HG02678 (cell line): ENCODE measurements at regions not wholly inside any gene's neighbourhood (a gene's known extent, or its start where the extent isn't known, plus 50 kb on each side); places are given as distances from the start of the nearest gene placed in this dataset.
"Not testable (repeated sequence)": the region's sequence is repeated elsewhere in the genome, so short reads cannot be mapped to it uniquely, and the experiment has no call there.

ENCODE experiments used
- ATAC-seq: cut with Tn5 transposase; IDR thresholded peaks from one replicate; pipeline ENCODE4 v1.9.1; 2021; ENCODE audit warnings: mild to moderate bottlenecking, moderate library complexity; ENCODE audit not compliant: unreplicated experiment

DNA sequence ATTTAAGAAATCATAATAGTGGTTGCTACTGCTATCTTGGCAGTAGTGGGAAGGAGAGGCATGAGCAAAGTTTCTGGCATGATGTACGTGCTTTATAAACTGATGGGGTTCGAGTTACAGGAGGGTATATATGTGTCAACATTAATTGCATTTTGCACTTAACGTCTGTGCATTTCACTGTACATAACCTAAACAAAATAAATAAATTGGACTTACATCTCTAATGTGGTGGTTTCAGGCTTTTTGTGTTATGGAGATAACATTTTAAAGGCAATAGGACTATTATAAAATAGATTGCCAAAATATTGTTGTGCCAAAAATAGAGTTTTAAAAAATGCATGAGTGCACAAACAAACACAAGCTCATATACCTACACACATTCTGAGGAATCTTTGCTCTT lies 1001.1 kb upstream of the GJE1 start:
- no peak for ATAC-seq

DNA sequence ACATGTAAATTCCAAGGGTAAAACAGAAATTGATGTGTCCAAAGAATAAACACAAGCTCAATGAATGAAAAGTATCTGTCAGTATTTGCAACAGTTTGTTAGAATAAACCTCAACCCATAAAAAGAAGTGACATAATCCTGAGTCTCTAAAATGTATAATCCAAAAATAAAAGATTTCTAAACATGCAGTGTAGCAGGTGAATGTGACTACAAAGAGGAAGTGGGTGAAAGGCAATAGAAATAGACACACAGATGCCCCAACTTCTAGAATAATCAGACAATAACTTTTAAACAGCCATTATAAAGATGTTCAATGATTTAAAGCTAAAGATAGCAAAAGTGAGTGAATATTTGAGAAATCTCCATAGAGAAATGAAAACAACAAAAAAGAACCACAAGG lies 1009.2 kb upstream of the GJE1 start:
- ATAC-seq: peak; percentile 32

- peak; percentile 56 for ATAC-seq
Measured at GRCh38 chr6:141123049-141123448, 1009.7 kb upstream of the GJE1 start.

DNA sequence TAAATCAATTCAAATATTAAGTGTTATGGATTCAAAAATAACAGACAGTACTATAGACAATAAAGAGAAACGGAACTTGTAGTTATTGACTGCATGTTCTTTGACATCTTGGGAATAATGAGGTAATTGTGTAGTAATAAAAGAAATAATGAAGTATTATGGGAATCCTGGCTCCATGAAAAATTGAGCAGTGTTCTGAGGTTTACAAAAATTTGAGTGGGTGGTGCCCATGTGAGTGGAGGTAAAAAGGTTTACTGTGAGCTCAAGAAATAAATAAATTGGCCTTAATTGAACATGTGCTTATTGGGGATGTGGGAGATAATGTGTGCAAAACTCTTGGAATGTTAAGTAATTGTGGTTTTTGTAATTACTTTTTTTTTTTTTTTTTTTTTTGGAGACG lies 1013.7 kb upstream of the GJE1 start:
- no peak for ATAC-seq

DNA sequence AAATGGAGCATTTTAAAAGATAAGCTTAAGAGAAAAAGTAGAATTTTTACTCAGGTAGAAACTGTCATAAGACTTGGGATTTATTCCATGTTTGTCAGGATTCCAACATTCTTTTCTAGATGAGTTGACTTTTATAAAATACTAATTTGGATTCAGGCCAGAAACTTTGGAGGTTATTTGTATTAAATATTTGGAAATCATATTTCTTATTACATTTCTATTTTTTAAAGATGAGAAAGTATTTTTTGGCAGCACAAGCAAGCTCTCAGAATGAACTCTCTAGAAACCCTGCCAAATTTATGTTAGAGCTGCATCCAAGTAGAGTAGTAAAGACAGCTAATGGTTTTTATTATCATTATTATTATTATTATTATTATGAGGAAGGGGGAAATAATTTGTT lies 1014.9 kb upstream of the GJE1 start:
- no peak for ATAC-seq

- no peak for ATAC-seq
Measured at GRCh38 chr6:141110481-141110880, 1022.2 kb upstream of the GJE1 start.

- no peak for ATAC-seq
Measured at GRCh38 chr6:141107591-141108160, 1025.0 kb upstream of the GJE1 start.

DNA sequence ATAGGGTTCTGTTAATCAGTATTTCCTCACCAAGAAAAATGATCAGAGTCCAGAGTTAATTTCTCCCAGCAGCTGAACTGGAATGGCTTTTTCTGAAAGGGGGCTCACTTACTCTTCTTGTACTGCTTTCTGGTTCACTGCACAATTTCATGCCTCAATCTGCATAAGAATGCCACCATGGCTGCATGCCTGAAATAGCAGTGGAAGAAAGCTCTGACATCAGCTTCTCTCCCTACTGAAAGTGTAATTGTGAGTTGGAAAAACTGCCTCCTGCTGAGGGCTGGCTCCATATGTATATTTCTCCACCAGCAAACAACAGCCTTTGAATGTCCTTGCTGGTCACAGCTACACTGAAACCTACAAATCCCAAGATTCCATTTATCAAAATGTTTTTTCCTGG lies 1027.2 kb upstream of the GJE1 start:
- no peak for ATAC-seq

- ATAC-seq: no peak
Measured at GRCh38 chr6:141103246-141103645, 1029.5 kb upstream of the GJE1 start.

DNA sequence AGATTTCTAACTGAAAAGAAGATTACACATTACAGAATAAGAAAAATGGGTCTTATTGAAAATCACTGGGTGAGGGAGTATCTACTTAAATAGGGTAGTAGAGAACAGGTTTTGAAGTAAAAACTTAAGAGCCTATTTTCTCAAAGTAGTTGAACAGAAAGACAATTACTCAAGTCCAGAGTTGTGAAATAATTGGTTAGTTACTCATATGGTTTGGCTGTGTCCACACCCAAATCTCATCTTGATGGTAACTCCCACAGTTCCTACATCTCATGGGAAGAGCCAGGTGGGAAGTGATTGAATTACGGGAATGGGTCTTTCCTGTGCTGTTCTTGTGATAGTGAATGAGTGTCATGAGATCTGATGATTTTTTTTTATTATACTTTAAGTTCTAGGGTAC lies 1035.3 kb upstream of the GJE1 start:
- ATAC-seq: no peak

DNA sequence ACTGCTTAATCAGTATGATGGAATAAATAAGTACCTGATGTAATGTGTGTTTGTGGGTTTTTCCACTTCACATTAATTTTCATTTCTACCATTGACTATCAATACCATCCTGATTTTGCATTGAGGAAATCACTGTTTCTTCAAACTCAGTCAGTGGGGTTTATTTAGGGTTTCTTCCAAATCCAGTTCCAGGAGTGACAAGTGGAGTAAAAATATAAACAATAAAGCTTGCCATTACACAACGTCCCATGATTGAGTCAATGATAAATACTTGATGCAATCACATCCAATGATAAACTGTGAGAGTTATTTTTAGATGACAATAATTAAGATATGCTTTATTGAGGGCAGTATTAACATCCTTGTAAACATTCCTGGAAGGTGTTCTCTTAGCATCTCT lies 1037.4 kb upstream of the GJE1 start:
- ATAC-seq: no peak

DNA sequence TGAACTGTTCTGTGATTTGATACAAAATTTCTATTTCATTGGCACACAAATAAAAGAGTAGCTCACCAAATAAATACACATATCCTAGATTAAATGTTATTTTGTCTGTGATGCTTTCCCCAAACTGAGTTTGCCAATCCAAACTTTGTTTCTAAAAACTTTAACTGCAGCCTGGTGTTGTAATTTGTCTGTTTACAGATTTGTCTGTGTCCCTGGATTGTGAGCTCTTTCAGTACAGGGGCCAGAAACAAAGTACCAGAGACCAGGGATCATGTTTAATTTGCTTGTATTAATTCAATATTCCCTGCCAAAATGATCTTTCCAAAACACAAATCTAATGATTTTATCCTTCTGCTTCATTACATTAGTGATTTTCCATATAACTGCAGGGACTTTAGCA lies 1044.6 kb upstream of the GJE1 start:
- ATAC-seq: no peak

GRCh38 chr6:141077355-141078333 lies 1055.1 kb upstream of the GJE1 start:
- peak; percentile 93 for ATAC-seq

DNA sequence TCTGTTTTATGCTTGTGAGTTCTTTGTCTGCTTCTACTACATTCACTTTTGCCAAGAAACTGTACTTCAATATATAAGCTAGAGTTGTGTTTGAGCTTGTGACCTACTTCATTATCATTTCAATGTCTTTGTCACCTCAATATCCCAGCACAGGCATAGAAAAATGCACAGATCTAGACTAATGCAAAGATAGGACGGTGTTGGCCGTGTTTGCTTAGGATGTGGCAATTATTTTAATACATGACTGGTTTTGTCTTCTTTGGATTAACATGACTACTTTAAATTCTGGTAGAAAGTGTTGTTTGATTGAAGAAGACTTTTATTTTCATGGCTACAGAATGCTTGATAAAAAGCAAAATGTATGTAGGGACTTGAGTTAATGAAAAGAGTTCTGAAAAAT lies 1075.0 kb upstream of the GJE1 start:
- ATAC-seq: no peak

GRCh38 chr6:141056945-141057625 lies 1075.6 kb upstream of the GJE1 start:
- ATAC-seq: no peak

DNA sequence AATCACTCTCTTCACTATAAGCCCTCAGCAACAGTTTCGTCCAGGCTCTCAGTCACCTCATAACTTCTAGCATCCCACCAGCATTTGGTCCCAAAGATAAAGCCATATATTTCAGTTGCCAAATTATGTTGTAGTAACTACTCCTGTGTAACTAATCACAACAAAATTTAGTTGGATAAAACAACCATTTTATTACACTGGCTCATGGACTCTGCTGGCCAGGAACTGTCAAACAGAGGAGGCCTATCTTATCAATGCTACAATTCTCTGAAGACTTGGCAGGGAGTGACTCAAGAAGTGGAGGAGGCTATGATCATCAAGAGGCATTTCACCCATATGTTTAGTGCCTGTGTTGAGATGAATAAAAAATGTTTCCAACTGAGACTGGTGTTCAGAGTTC lies 1082.3 kb upstream of the GJE1 start:
- ATAC-seq: no peak

GRCh38 chr6:141048451-141048850 lies 1084.3 kb upstream of the GJE1 start:
- no peak for ATAC-seq

DNA sequence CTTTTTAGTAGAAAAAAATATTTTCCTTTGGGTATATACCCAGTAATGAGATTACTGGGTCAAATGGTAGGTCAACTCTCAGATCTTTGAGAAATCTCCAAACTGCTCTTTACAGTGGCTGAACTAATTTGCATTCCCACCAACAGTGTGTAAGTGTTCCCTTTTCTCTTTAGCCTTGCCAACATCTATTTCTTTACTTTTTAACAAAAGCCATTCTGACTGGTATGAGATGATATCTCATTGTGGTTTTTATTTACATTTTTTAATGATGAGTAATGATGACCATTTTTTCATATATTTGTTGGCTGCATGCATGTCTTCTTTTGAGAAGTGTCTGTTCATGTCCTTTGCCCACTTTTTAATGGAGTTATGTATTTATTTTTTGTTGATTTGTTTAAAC lies 1086.2 kb upstream of the GJE1 start:
- not testable (repeated sequence) for ATAC-seq

DNA sequence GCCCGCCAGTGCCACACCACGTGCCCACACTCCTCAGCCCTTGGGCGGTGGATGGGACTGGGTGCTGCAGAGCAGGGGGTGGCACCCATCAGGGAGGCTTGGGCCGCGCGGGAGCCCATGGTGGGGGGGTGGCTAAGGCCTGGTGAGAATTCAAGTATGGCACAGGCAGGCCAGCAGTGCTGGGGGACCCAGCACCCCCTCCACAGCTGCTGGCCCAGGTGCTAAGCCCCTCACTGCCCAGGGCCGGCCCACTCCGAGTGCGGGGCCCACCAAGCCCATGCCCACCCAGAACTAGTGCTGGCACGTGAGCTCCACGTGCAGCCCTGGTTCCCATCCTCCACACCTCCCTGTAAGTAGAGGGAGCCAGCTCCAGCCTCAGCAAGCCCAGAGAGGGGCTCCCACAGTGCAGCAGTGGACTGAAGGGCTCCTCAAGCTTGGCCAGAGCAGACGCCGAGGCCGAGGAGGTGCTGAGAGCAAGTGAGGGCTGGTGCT lies 1091.1 kb upstream of the GJE1 start:
- ATAC-seq: no peak

DNA sequence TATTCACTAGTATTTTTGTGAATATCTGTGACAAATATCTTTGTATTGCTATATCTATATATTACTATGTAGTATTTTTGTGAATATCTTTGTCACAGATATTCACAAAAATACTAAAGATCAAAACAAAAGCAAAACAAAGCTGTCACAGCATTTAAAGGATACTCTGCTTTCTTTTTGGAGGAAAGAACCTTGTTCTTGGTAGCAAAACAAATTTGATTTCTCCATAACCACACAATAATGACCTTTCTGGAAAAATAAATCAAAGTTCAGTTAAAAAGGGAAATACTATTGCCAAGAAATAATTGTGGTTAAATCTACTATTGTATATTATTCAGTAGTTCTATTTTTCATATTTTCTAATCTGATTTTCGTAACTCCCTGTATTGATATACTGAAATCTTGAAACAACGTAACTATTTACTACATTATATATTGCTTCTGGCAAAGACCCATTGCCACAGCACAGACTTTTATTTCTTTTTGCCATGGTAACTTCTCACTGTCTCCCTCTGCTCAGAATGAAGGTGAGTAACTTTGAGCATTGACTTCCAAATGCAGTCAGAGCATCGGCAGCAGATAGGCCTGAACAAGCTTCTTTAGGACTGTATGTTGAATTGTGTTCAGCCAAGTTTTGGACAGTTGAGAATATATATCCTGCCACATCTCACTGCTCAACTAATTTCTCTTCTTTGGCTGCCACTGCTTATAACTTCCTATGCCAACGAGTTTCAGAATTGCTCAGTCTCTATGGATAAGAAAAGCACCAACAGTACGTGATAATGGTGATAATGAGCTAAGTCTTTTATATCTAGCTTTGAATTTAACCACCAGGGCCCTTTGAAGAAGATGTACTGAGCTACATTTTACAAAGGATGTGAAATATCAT lies 1097.2 kb upstream of the GJE1 start:
- no peak for ATAC-seq

GRCh38 chr6:141033101-141033500 lies 1099.6 kb upstream of the GJE1 start:
- ATAC-seq: no peak
